GM12878 (cell line): ENCODE measurements at regions not wholly inside any gene's neighbourhood (a gene's known extent, or its start where the extent isn't known, plus 50 kb on each side); places are given as distances from the start of the nearest gene placed in this dataset.
"Not testable (repeated sequence)": the region's sequence is repeated elsewhere in the genome, so short reads cannot be mapped to it uniquely, and the experiment has no call there.

Experiments
- ATAC-seq: fragments of 200-7000 bp; cut with Tn5 transposase; 3 replicates; pipeline ENCODE4 v1.9.1; 2020; ENCODE audit warnings: mild to moderate bottlenecking, moderate library complexity
- BruUV-seq: library from RNA; stranded (reverse); fragments of 400-500 nt; replicated peaks from 2 replicates; lab custom pipeline; 2021; lab: Mats Ljungman, UMichigan
- CTCF ChIA-PET: fragments of 300-600 bp; sonication (Branson Sonifier 250); formaldehyde crosslinking; extraction: SDS; loops from one replicate; lab custom pipeline; 2021; ENCODE audit warnings: inconsistent platforms; lab: Yijun Ruan, JAX
- POLR2A ChIA-PET: fragments of 350-600 bp; formaldehyde crosslinking; extraction: SDS; loops from one replicate; lab custom pipeline; 2021; ENCODE audit warnings: inconsistent platforms; lab: Charles Lee
- RAD21 ChIA-PET: fragments of 300-600 bp; sonication (Branson Sonifier 250); formaldehyde crosslinking; loops from one replicate; lab custom pipeline; 2023; ENCODE audit warnings: antibody characterized with exemption; ENCODE audit not compliant: unreplicated experiment; lab: Charles Lee
- SMC1A ChIA-PET: fragments of 300-600 bp; sonication (Branson Sonifier 250); formaldehyde crosslinking; loops from one replicate; lab custom pipeline; 2023; ENCODE audit not compliant: unreplicated experiment, uncharacterized antibody; lab: Charles Lee
- DNase-seq: peaks from one replicate; pipeline ENCODE4 v3.0.0-alpha.2; 2011; ENCODE audit warnings: low read depth, low spot score
- FAIRE-seq: peaks from 3 replicates; lab custom pipeline; 2011; peaks lifted over from hg19 to GRCh38; lab: Jason Lieb, UNC
- H2AFZ ChIP-seq: 2 replicates; pipeline ENCODE4 v1.6.0; 2011; ENCODE audit warnings: low read depth, low read length, control low read depth; ENCODE audit not compliant: control insufficient read depth
- H3K27ac ChIP-seq: 2 replicates; pipeline ENCODE4 v1.5.1; 2011; ENCODE audit warnings: control low read depth; ENCODE audit not compliant: control insufficient read depth, insufficient read depth
- H3K27me3 ChIP-seq, 2 experiments: replicated peaks in 1 of 2; 2 replicates each; pipeline versions ENCODE4 v1.6.0 to v1.6.1; 2011; ENCODE audit warnings: low read length in 1 of 2; ENCODE audit not compliant: control insufficient read depth in 2 of 2, insufficient read depth in 2 of 2
- H3K36me3 ChIP-seq, 2 experiments: 2 replicates each; pipeline ENCODE4 v1.5.1; 2011; ENCODE audit warnings: low read length in 1 of 2; ENCODE audit not compliant: control insufficient read depth in 2 of 2, insufficient read depth in 2 of 2
- H3K4me1 ChIP-seq: 2 replicates; pipeline ENCODE4 v1.6.1; 2011; ENCODE audit warnings: mild to moderate bottlenecking, low read length, moderate library complexity, mixed read lengths; ENCODE audit not compliant: control insufficient read depth, insufficient read depth
- H3K4me2 ChIP-seq: 2 replicates; pipeline ENCODE4 v1.6.0; 2011; ENCODE audit warnings: control low read depth; ENCODE audit not compliant: control insufficient read depth, insufficient read depth
- H3K4me3 ChIP-seq: fragments of 200-600 bp; sonication (generic); 2 replicates; pipeline ENCODE4 v1.5.1; 2016
- H3K79me2 ChIP-seq: 2 replicates; pipeline ENCODE4 v1.6.0; 2011; ENCODE audit warnings: low read length; ENCODE audit not compliant: control insufficient read depth, insufficient read depth
- H3K9ac ChIP-seq: 2 replicates; pipeline ENCODE4 v1.8.0; 2011; ENCODE audit warnings: low read length, control low read depth, mixed read lengths; ENCODE audit not compliant: control insufficient read depth, insufficient read depth
- H3K9me3 ChIP-seq: replicated peaks from 3 replicates; pipeline ENCODE4 v1.5.1; 2011; ENCODE audit warnings: mild to moderate bottlenecking, low read length; ENCODE audit not compliant: control insufficient read depth, insufficient read depth
- H4K20me1 ChIP-seq: 2 replicates; pipeline ENCODE4 v1.6.0; 2011; ENCODE audit not compliant: control insufficient read depth, insufficient read depth
- WGBS: methylation state at CpG from one replicate; pipeline ENCODE4 v1.1.6; 2016; ENCODE audit warnings: low lambda C conversion rate; ENCODE audit not compliant: insufficient replicate concordance, insufficient coverage; ENCODE audit errors: missing lambda C conversion rate; 5-methylcytosine and 5-hydroxymethylcytosine counted together
- in situ Hi-C: fragments of 300-500 bp; cut with MboI; formaldehyde crosslinking; loops from 9 replicates; pipeline ENCODE4 v1.14.3; 2018; ENCODE audit warnings: mixed read lengths
- intact Hi-C: fragments of 100-400 bp; cut with micrococcal nuclease; formaldehyde crosslinking; loops from one replicate; pipeline ENCODE4 v1.14.2; 2022; ENCODE audit not compliant: unreplicated experiment

- DNase-seq, H3K9me3 ChIP-seq, H3K27ac ChIP-seq, H3K4me2 ChIP-seq, CTCF ChIA-PET, BruUV-seq, H3K27me3 ChIP-seq, H3K36me3 ChIP-seq, in situ Hi-C loops, H3K4me1 ChIP-seq, H4K20me1 ChIP-seq, H3K4me3 ChIP-seq, ATAC-seq, SMC1A ChIA-PET, H2AFZ ChIP-seq, FAIRE-seq, RAD21 ChIA-PET, intact Hi-C loops, POLR2A ChIA-PET, H3K9ac ChIP-seq, H3K79me2 ChIP-seq: not testable (repeated sequence)
- WGBS, result 100% methylated on average over 2 of the region's 13 CpGs
Observed at GRCh38 chr1:189270-189669, 262.2 kb downstream of the OR4F29 start.

GRCh38 chr1:187298-187697, 264.2 kb downstream of the OR4F29 start:
- BruUV-seq, CTCF ChIA-PET, H3K4me3 ChIP-seq, POLR2A ChIA-PET, RAD21 ChIA-PET, H3K27me3 ChIP-seq, H3K4me2 ChIP-seq, H3K9me3 ChIP-seq, H3K4me1 ChIP-seq, H3K9ac ChIP-seq, SMC1A ChIA-PET, FAIRE-seq, H3K27ac ChIP-seq, in situ Hi-C loops, H4K20me1 ChIP-seq, H3K36me3 ChIP-seq, ATAC-seq, intact Hi-C loops, H2AFZ ChIP-seq, DNase-seq, H3K79me2 ChIP-seq: not testable (repeated sequence)
- WGBS, result 52% methylated on average over 3 of the region's 6 CpGs

GRCh38 chr1:186691-187131, 264.8 kb downstream of the OR4F29 start:
- not testable (repeated sequence) for H3K27me3 ChIP-seq, FAIRE-seq

GRCh38 chr1:186223-186622, 265.3 kb downstream of the OR4F29 start:
- FAIRE-seq, DNase-seq, H3K4me1 ChIP-seq, H4K20me1 ChIP-seq, H3K4me3 ChIP-seq, CTCF ChIA-PET, H3K27me3 ChIP-seq, H3K9ac ChIP-seq, ATAC-seq, H3K36me3 ChIP-seq, POLR2A ChIA-PET, H3K4me2 ChIP-seq, in situ Hi-C loops, H3K9me3 ChIP-seq, SMC1A ChIA-PET, RAD21 ChIA-PET, H3K79me2 ChIP-seq, H3K27ac ChIP-seq, H2AFZ ChIP-seq, BruUV-seq, intact Hi-C loops: not testable (repeated sequence)
- 90% methylated on average over 2 of the region's 15 CpGs for WGBS

More at GRCh38 chr1:186691-187131, 264.8 kb downstream of the OR4F29 start:
- H4K20me1 ChIP-seq, H3K27ac ChIP-seq, H3K4me2 ChIP-seq, H3K79me2 ChIP-seq, RAD21 ChIA-PET, H3K9ac ChIP-seq, H2AFZ ChIP-seq, H3K4me1 ChIP-seq, H3K4me3 ChIP-seq, in situ Hi-C loops, CTCF ChIA-PET, intact Hi-C loops, DNase-seq, POLR2A ChIA-PET, ATAC-seq, H3K36me3 ChIP-seq, SMC1A ChIA-PET, H3K9me3 ChIP-seq: not testable (repeated sequence)
- BruUV-seq, result TSS peak; percentile 58
- WGBS, result 72% methylated on average over 2 of the region's 2 CpGs
